ENCODE measurements at regions not wholly inside any gene's neighbourhood (a gene's known extent, or its start where the extent isn't known, plus 50 kb on each side); places are given as distances from the start of the nearest gene placed in this dataset.

DNA sequence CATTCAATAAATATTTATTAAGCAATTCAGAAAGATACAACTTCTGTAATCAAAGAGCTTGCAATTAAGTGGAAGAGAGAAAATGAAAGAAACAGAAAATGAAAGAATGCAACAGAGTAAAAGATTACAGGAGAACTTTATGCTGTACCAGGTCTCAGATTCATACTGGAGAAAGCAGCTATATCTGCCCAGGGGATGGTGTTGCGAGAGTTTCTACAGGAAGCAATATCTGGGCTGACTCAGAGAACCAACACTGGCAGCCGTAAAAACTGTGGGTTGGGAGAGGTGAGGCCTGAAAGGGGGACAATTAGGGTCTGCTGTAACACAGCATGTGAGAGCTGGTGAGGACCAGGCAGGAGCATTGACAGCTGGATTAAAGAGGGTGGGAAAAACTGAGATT is 256.7 kb upstream of the TCF21 start:
- no peak for FAIRE-seq

GRCh38 chr6:133632906-133633305 is 256.0 kb upstream of the TCF21 start:
- no peak for FAIRE-seq

- no peak for FAIRE-seq
Measured at GRCh38 chr6:133634474-133634873, 254.4 kb upstream of the TCF21 start.

- FAIRE-seq = no peak
Measured at GRCh38 chr6:133635447-133635846, 253.5 kb upstream of the TCF21 start.

GRCh38 chr6:133637436-133637835 is 251.5 kb upstream of the TCF21 start:
- no peak for FAIRE-seq

GRCh38 chr6:133637874-133638273 is 251.0 kb upstream of the TCF21 start:
- no peak for FAIRE-seq

DNA sequence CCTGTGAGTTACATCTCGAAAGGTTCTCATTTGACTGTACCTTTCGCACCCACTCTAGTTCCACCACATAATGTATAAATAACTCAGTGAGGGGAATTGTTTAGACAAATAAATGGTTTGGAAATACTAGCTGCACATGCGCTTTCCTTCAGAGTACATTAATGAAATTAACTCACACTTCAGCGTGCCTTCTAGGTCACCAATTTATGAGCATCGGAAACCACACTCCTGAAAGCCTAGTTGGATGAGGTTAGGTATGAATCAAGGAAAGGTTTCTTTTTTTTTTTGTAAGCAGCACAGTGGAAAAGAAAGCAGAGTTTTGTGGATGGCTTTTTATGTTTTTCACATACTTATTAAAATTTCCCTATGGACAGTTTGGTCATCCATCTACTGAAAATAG is 247.8 kb upstream of the TCF21 start:
- FAIRE-seq = no peak

DNA sequence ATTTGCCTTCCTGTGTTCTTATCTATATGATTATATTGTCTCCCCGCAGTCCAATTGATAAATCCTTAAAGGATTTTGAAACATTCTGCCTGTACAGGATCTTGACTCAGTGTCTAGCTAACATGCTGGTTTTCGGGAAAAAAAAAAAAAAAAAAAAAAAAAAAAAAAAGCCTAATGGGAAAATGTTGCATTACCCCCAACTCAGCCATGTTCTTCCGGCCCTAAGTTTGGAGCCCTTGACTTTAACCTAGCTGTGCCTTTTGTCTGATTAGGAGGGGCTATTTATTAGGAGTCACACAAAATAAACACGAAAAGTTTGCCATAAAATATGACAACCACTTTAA is 244.4 kb upstream of the TCF21 start:
- FAIRE-seq = no peak

GRCh38 chr6:133644892-133645619 is 243.9 kb upstream of the TCF21 start:
- FAIRE-seq = no peak

GRCh38 chr6:133645966-133646740 is 242.8 kb upstream of the TCF21 start:
- FAIRE-seq = no peak

- FAIRE-seq = no peak
Measured at GRCh38 chr6:133648581-133648980, 240.3 kb upstream of the TCF21 start.

GRCh38 chr6:133671376-133671775 is 217.5 kb upstream of the TCF21 start:
- FAIRE-seq = no peak

DNA sequence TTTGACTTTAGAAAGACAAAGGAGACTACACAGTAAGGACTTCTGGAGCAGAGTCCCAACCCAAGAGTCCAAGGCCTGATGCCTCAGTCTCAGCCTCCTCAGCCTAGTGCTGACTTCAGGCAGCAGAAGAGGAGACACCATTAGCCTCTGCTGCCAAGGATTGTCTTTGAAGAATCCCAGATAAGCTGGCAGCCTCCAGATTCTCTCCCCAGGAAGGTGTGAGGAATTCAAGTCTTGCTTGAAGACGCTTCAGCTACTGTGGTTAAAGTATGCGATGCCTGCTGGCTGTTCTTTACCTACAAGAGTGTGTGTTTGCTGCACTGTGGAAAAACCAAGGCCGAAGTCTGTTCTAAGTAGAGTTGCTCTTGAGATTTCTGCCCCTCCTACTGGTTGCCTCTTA is 215.9 kb upstream of the TCF21 start:
- FAIRE-seq = no peak

DNA sequence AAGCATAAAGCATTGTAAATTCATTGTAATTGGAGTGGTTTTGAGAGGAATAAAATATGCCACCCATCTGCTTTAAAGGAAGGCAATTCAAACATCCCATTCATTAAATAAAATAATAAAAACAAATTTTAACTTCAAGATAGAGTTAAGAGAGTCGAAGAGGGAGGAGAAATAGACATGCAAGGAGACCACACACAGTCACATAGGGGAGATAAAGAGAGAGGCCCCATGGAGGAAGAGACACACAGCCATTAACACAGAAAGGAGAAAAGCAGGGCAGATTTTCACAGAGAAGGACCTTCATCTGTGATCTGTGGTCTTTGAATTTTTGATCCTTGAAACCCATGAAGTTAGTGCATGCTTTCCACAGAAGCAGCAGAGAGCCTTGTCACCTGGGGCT is 214.3 kb upstream of the TCF21 start:
- FAIRE-seq = no peak

- no peak for FAIRE-seq
Measured at GRCh38 chr6:133680994-133681393, 207.9 kb upstream of the TCF21 start.

- FAIRE-seq = no peak
Measured at GRCh38 chr6:133681891-133682290, 207.0 kb upstream of the TCF21 start.

- no peak for FAIRE-seq
Measured at GRCh38 chr6:133682506-133683307, 206.2 kb upstream of the TCF21 start.

DNA sequence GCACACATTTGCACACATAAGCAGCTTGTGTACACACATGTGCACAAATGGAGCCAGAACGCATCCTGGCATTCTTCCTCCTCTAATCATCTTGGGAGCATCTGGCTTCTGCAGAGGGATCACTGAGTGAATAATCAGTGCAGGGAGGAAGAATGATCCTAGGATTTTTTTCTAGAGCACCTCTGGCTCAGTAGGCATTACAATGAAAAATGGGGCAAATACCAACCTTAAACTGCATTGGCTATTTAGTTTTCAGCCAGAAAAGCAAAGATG is 205.7 kb upstream of the TCF21 start:
- FAIRE-seq = no peak

DNA sequence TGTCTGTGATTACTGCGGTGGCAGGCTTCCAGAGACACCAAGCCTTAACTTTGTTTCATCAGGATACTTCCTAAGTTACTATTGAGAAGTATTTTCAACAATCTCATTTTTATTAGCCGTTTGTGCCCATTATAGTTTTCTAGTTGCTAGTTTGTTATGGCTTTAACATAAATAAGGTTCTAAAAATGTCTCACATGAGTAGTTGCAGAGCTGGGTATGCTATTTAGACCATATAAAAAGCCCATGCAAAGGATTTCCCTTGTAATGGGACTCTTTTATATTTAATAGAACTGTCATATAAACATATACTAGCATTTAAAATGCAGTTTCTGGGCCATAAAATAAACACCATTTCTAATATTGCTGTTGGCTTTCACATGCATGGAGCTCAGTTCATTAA is 205.3 kb upstream of the TCF21 start:
- no peak for FAIRE-seq

- FAIRE-seq = no peak
Measured at GRCh38 chr6:133688705-133689492, 200.0 kb upstream of the TCF21 start.

DNA sequence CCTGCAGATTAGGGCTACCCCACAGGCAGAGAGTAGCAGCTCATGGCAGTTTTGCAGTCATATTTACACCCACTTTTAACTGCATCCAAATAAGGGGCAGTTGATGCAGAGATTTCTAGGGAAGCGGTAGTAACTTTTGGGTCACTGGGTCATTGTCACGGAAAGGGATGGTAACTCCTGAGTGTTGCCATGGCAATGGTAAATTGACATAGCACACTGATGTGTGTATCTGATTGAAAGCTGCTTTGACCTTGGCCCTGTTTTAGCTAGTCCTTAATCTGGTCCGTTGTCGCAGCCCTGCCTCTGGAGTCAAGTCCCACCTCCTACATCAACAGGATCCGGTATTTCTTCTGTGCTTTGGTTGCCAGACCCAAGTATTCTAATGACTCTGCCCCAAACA is 199.1 kb upstream of the TCF21 start:
- no peak for FAIRE-seq

DNA sequence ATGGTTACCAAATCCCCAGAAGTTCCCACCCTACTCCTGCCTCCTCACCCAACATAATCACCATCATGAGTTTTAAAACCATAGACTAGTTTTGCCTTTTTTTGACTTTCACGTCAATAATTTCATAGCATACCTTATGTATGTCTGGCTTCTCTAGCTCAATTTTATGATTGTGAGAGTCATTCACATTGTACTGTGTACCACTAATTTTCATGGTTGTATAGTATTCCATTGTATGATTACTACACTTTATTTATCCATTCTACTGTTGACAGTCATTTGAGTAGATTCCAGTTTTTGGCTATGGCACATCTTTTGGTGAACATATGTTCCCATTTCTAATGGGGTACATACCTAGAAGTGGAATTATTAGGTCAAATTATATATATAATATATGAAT is 195.3 kb upstream of the TCF21 start:
- no peak for FAIRE-seq

GRCh38 chr6:133697185-133697584 is 191.7 kb upstream of the TCF21 start:
- no peak for FAIRE-seq

Data from G401.6 (cell line).